ENCODE measurements at regions not wholly inside any gene's neighbourhood (a gene's known extent, or its start where the extent isn't known, plus 50 kb on each side); places are given as distances from the start of the nearest gene placed in this dataset.

- TF ChIP-seq CTCF (IDR thresholded peaks at IDR 0.05): no peak
Observed at GRCh38 chr16:65413861-65414260, 292.0 kb upstream of the CDH11 start.

DNA sequence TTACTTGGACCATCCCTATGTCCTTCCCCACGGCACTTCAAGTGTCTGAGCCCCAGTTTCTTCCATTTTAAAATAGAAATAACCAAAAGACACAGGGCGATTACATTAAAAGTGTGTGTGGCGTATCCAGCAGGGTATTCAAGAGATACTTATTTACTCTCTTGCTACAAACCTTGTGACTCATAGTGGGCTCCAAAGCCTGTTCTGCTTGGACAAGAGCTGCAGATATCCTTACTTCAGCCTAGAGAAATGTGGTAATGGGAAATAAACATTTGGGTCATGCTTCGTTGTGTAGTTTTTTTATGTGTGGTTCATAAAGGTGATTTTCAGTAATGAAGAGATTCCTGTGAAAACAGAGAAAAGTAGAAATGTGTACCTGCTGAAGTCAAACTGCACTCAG, 288.9 kb upstream of the CDH11 start:
- no peak for TF ChIP-seq CTCF (IDR thresholded peaks at IDR 0.05)

DNA sequence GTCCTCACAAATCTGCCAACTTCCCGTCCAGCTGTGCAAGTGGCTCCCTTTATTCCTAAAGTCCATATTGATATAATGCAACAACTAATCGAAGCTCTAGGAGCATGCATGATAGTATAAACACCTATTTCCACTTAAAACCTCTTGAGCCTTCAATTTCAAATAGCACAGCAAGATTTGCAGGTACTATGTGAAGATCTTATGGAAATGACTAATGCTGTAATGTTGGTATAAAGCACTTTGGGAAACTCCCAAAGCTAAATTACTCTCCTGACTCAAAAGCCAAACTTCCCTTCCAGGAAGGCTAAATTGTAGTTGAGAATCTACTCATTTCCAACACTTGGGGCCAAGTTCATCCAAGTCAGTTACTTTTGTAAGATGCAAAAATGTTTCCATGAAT, 287.6 kb upstream of the CDH11 start:
- no peak for TF ChIP-seq CTCF (IDR thresholded peaks at IDR 0.05)

GRCh38 chr16:65406933-65407332, 285.1 kb upstream of the CDH11 start:
- TF ChIP-seq CTCF (IDR thresholded peaks at IDR 0.05): no peak

- TF ChIP-seq CTCF (IDR thresholded peaks at IDR 0.05): no peak
Observed at GRCh38 chr16:65406116-65406515, 284.3 kb upstream of the CDH11 start.

GRCh38 chr16:65394281-65394680, 272.4 kb upstream of the CDH11 start:
- no peak for TF ChIP-seq CTCF (IDR thresholded peaks at IDR 0.05)

DNA sequence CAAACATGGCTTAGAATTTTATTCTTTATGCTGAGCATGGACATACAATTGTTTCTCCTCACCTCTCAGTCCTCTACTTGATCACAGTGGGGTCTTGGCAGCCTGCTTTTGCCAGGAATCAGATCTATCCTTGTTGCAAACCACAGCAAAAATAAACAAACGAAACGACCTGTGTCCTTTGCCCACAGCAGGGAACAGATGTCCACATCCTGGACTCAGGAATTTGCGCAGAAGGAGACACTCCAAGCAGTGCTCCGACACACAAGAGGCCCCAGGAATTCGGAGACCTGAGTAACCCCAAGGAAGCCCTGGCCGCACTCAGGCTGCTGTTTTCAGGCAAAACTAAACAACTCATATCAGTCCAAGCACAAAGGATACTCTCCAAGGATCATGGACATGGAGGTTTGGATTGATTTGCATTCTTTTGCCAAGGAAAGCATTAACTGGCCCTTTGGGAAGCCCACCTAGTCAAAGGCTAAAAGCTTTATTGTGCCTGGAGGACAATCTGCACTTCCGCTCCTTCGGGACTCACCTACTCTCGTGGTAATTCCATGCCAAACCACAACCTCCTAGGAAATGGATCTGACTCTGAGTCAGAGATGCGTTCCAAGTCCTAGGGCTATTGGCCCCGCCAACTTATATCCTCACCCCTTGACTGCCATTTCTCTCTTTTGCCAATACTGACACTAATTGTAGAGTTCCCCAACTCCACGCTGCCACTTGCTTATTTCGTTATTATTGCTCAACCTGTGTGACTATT, 271.1 kb upstream of the CDH11 start:
- TF ChIP-seq CTCF (IDR thresholded peaks at IDR 0.05): no peak

- no peak for TF ChIP-seq CTCF (IDR thresholded peaks at IDR 0.05)
Observed at GRCh38 chr16:65388592-65388991, 266.7 kb upstream of the CDH11 start.
